Panc1 (cell line): ENCODE measurements at regions not wholly inside any gene's neighbourhood (a gene's known extent, or its start where the extent isn't known, plus 50 kb on each side); places are given as distances from the start of the nearest gene placed in this dataset.

Source experiments
- CTCF ChIP-seq: fragments of 450-650 bp; IDR thresholded peaks from 2 replicates; pipeline ENCODE4 v1.5.1; 2017; ENCODE audit warnings: mild to moderate bottlenecking
- POLR2AphosphoS5 ChIP-seq: IDR thresholded peaks from 2 replicates; pipeline ENCODE4 v1.6.1; 2012; ENCODE audit warnings: mild to moderate bottlenecking, low read depth, low read length, moderate library complexity
- SIN3A ChIP-seq: IDR thresholded peaks from 2 replicates; pipeline ENCODE4 v1.6.1; 2012; ENCODE audit warnings: low read depth, mild to moderate bottlenecking, low read length, moderate library complexity, borderline replicate concordance; ENCODE audit not compliant: insufficient read depth

- TF ChIP-seq CTCF, result no peak
- TF ChIP-seq POLR2AphosphoS5, result no peak
- no peak for TF ChIP-seq SIN3A
Measured at GRCh38 chr18:42341423-42341822, 386.4 kb downstream of the PIK3C3 start.
